ENCODE measurements at regions not wholly inside any gene's neighbourhood (a gene's known extent, or its start where the extent isn't known, plus 50 kb on each side); places are given as distances from the start of the nearest gene placed in this dataset.

GRCh38 chr5:125043781-125044391 is 297.4 kb upstream of the ZNF608 start:
- Mint-ChIP-seq H3K4me3 (no peak overlapping the region), H3K27me3 (ENCODE audit: low read depth) (no peaks in the 10 kb centered on the region), H3K27ac (no peak overlapping the region), H3K36me3 (ENCODE audit: low read depth) (no peaks in the 10 kb centered on the region), H3K4me1 (ENCODE audit: low read depth) (no peaks in the 10 kb centered on the region), H3K9me3 (no peaks in the 10 kb centered on the region)

DNA sequence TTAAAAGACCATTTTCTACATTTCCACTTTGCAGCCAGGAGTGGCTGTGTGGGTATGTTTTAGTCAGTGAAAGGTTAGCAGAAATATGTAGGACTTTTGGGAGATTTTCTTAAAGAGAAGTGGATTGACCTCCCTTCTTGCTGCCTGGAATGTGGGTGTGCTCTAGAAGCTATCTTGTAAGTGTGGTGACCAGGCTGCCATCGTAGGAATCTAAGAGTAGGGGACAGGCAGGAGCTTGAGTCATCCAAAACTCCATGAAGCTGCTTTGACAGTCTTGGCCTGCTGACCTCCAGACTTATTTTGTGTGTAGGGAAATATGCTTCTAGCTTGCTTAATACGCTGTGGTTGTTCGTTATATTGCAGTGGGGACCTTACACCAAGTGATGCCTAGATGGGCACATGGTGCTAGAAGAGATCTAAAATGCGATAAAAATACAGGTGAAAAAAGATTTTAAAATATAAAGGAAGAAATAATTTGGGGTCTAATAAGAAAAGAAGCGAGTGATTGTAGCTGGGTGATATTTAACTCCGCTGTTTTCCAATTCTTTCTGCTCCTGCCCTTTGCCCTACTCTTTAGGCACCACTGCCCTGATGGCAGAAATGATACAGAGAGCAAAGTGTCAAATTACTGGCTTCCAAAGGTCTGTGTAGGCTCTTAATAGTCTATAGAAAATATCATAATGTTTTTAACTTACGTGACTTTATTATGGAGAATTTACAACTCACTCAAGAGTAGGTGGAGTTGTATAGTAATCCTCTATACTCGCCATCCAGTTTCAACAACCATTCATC is 298.2 kb upstream of the ZNF608 start:
- Mint-ChIP-seq H3K36me3 (ENCODE audit: low read depth) (no peaks in the 10 kb centered on the region), H3K9me3 (peaks cover 2% of the 10 kb centered on the region), H3K4me3 (no peak overlapping the region), H3K27ac (no peak overlapping the region), H3K4me1 (ENCODE audit: low read depth) (no peaks in the 10 kb centered on the region), H3K27me3 (ENCODE audit: low read depth) (peaks cover 1% of the 10 kb centered on the region)

- Mint-ChIP-seq H3K4me1 (ENCODE audit: low read depth) (no peaks in the 10 kb centered on the region), H3K9me3 (peaks cover 8% of the 10 kb centered on the region), H3K36me3 (ENCODE audit: low read depth) (no peaks in the 10 kb centered on the region), H3K4me3 (no peak overlapping the region), H3K27ac (no peak overlapping the region), H3K27me3 (ENCODE audit: low read depth) (peaks cover 5% of the 10 kb centered on the region)
Measured at GRCh38 chr5:125045646-125046045, 299.2 kb upstream of the ZNF608 start.

- Mint-ChIP-seq H3K4me1 (ENCODE audit: low read depth) (no peaks in the 10 kb centered on the region), H3K27me3 (ENCODE audit: low read depth) (peaks cover 5% of the 10 kb centered on the region), H3K27ac (no peak overlapping the region), H3K36me3 (ENCODE audit: low read depth) (no peaks in the 10 kb centered on the region), H3K4me3 (no peak overlapping the region), H3K9me3 (peaks cover 8% of the 10 kb centered on the region)
Measured at GRCh38 chr5:125046838-125047237, 300.4 kb upstream of the ZNF608 start.

DNA sequence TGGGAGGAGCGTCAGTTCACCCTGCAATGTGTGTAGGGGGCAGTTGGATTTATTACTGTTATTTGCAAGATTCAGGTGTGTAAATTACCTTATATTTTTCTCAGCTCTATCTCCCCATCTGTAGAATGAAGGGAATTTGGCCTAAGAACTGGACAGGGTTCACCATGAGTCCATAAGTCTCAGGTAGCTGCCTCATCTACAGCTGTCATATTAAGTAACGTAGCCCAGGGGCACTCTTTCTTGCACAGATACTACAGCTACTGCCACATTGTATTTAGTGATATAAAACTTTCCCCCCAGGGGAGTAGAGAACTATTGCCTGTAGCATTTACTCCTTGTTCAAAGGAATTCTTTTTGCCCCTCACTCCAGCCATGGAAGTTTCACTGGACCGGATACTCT is 301.4 kb upstream of the ZNF608 start:
- peaks cover 5% of the 10 kb centered on the region for H3K27me3 Mint-ChIP-seq (ENCODE audit: low read depth)
- H3K27ac Mint-ChIP-seq = no peak overlapping the region
- H3K4me1 Mint-ChIP-seq (ENCODE audit: low read depth) = no peaks in the 10 kb centered on the region
- no peak overlapping the region for H3K4me3 Mint-ChIP-seq
- H3K36me3 Mint-ChIP-seq (ENCODE audit: low read depth) = no peaks in the 10 kb centered on the region
- peaks cover 8% of the 10 kb centered on the region for H3K9me3 Mint-ChIP-seq

DNA sequence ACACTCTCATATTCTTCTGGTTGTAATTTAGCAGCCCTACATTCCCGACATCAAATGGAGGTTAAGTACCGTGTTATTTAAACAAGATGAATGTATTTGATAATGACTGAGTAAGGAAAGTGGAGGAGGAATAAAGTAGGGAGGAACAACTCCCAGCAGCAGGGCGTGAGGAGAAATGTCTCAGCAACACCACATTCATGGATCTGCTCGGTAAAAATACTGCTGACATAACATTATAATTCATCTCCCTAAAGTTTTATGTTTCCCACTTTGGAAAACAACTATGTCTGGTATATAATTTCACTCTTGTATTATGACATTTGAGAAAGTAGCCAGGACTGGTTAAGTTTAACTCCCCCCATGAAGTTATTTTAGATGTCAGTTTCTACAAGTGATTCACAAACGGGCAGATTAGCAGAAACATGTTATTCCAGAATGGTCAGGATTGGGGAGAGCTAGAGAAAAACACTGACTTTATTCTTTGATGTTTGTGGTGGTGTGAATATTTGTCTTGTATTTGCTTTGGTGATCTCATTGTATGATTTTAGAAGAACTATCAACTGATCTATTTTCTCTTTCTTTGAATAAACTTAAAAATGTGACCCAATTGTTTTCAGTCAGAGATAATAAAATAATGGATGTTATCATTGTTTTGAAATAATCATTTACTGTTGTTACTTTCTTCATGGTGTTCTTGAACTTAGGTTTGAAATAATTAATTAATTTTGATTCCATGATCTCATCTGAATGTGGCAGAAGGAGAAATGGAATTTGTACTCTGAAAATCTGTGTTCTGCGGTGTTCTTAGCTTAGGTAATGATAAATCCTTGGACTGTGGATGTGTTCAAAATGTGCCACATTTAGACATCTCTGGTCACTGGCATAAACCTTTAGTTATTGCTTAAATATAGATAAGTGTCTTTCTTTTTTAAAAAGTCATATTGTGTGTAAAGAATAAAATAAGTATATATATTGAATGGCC is 303.6 kb upstream of the ZNF608 start:
- Mint-ChIP-seq H3K4me3 (no peak overlapping the region), H3K9me3 (peaks cover 8% of the 10 kb centered on the region), H3K27ac (no peak overlapping the region), H3K36me3 (ENCODE audit: low read depth) (no peaks in the 10 kb centered on the region), H3K27me3 (ENCODE audit: low read depth) (peaks cover 5% of the 10 kb centered on the region), H3K4me1 (ENCODE audit: low read depth) (no peaks in the 10 kb centered on the region)

DNA sequence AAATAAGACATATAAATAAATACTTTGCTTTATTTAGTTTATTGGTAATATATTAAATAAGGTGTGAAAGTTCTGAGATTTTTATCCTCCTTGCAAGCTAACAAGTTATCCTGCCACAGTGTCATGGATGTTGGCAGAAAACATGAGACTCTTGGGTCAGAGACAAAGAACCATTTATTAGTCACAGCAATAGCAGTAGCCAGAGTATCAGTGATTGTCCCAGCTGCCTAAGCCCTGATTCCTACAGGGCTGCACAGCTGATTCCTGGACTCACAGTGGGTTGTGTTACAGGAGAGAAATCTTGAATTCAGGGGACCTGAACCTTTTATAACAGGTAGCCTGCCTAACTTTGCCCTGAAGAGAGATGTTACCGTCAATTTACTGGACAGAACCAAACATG is 304.5 kb upstream of the ZNF608 start:
- Mint-ChIP-seq H3K9me3 (peaks cover 9% of the 10 kb centered on the region), H3K36me3 (ENCODE audit: low read depth) (no peaks in the 10 kb centered on the region), H3K4me1 (ENCODE audit: low read depth) (no peaks in the 10 kb centered on the region)

GRCh38 chr5:125052584-125052983 is 306.1 kb upstream of the ZNF608 start:
- Mint-ChIP-seq H3K36me3 (ENCODE audit: low read depth) (no peaks in the 10 kb centered on the region), H3K9me3 (peaks cover 13% of the 10 kb centered on the region), H3K4me1 (ENCODE audit: low read depth) (no peaks in the 10 kb centered on the region), H3K27ac (no peak overlapping the region), H3K27me3 (ENCODE audit: low read depth) (peaks cover 5% of the 10 kb centered on the region), H3K4me3 (no peak overlapping the region)

More for the DNA sequence above, 304.5 kb upstream of the ZNF608 start:
- Mint-ChIP-seq H3K27me3 (ENCODE audit: low read depth) (peaks cover 5% of the 10 kb centered on the region), H3K4me3 (no peak overlapping the region), H3K27ac (no peak overlapping the region)

- Mint-ChIP-seq H3K9me3 (peaks cover 13% of the 10 kb centered on the region), H3K4me3 (no peak overlapping the region)
Measured at GRCh38 chr5:125053179-125053578, 306.7 kb upstream of the ZNF608 start.

GRCh38 chr5:125054146-125054545 is 307.7 kb upstream of the ZNF608 start:
- H3K27me3 Mint-ChIP-seq (ENCODE audit: low read depth) = peaks cover 5% of the 10 kb centered on the region
- no peaks in the 10 kb centered on the region for H3K4me1 Mint-ChIP-seq (ENCODE audit: low read depth)
- H3K9me3 Mint-ChIP-seq = peaks cover 13% of the 10 kb centered on the region
- no peak overlapping the region for H3K27ac Mint-ChIP-seq
- H3K36me3 Mint-ChIP-seq (ENCODE audit: low read depth) = no peaks in the 10 kb centered on the region
- H3K4me3 Mint-ChIP-seq = no peak overlapping the region

More at GRCh38 chr5:125053179-125053578, 306.7 kb upstream of the ZNF608 start:
- H3K36me3 Mint-ChIP-seq (ENCODE audit: low read depth) = no peaks in the 10 kb centered on the region
- peaks cover 5% of the 10 kb centered on the region for H3K27me3 Mint-ChIP-seq (ENCODE audit: low read depth)
- no peaks in the 10 kb centered on the region for H3K4me1 Mint-ChIP-seq (ENCODE audit: low read depth)
- H3K27ac Mint-ChIP-seq = no peak overlapping the region

DNA sequence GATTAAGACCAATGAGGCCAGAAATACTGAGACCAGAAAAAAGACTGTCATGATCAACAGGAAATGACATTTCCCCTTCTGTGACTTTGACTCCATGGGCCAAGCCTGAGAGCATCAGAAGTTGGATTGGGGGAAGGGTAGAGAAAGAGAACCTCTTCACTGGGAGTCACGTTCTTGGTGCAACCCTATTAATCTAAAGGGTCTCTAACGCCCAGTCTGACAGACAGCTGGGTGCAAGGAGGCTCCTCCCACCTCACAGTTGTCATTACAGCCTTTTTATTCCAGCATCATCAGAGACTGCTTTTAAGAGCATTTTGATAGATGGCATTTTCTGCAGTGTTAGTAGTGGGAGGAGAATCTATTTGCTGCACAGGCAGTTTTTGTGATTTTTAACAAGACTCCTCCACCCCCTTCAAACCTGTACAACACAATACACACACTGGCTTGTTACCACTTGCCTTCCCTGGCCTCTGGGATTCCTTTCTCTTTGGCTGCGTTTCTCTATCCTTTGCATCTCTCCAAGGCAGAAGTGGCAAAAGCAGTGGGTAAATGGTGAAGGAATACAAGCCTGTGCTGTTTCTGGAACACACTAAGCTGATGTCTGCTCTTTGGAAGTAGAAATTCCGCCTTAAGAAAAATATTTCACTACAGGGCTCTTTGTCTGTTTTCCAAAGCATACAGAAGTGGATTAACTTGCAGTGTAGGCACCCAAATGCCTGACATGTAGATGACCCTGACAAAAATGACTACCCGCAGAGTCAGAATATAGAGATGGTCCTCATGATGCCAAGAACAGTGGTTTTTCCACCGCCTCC is 310.4 kb upstream of the ZNF608 start:
- H3K36me3 Mint-ChIP-seq (ENCODE audit: low read depth) = no peaks in the 10 kb centered on the region
- no peak overlapping the region for H3K27ac Mint-ChIP-seq
- no peaks in the 10 kb centered on the region for H3K4me1 Mint-ChIP-seq (ENCODE audit: low read depth)
- H3K4me3 Mint-ChIP-seq = no peak overlapping the region
- no peaks in the 10 kb centered on the region for H3K27me3 Mint-ChIP-seq (ENCODE audit: low read depth)
- peaks cover 9% of the 10 kb centered on the region for H3K9me3 Mint-ChIP-seq

- peaks cover 9% of the 10 kb centered on the region for H3K9me3 Mint-ChIP-seq
- no peaks in the 10 kb centered on the region for H3K36me3 Mint-ChIP-seq (ENCODE audit: low read depth)
- H3K4me1 Mint-ChIP-seq (ENCODE audit: low read depth) = no peaks in the 10 kb centered on the region
- no peak overlapping the region for H3K4me3 Mint-ChIP-seq
- H3K27me3 Mint-ChIP-seq (ENCODE audit: low read depth) = no peaks in the 10 kb centered on the region
- H3K27ac Mint-ChIP-seq = no peak overlapping the region
Measured at GRCh38 chr5:125057912-125058826, 311.7 kb upstream of the ZNF608 start.
